Uterus (tissue), 3 donors: ENCODE measurements at regions not wholly inside any gene's neighbourhood (a gene's known extent, or its start where the extent isn't known, plus 50 kb on each side); places are given as distances from the start of the nearest gene placed in this dataset.
A peak's percentile ranks its signal among the peaks of the same experiment; 100 is the strongest.

Experiments used
- DNase-seq, 2 donors: peaks; one replicate each; pipeline ENCODE4 v3.0.0-alpha.2; 2019 to 2020
- H3K27ac ChIP-seq, 2 donors: fragments of 200-600 bp; sonication (generic); 1 replicate in 1 of 2; 2 replicates in 1 of 2; pipeline ENCODE4 v1.5.1; 2016 to 2018
- H3K27me3 ChIP-seq, 2 donors: fragments of 200-600 bp; sonication (generic); one replicate each; pipeline ENCODE4 v1.5.1; 2018 to 2019; ENCODE audit warnings: control low read depth in 1 of 2
- H3K36me3 ChIP-seq, 2 donors: fragments of 200-600 bp; sonication (generic); one replicate each; pipeline ENCODE4 v1.5.1; 2019; ENCODE audit warnings: control low read depth in 1 of 2
- H3K4me1 ChIP-seq, 2 donors: fragments of 200-600 bp; sonication (generic); one replicate each; pipeline ENCODE4 v1.5.1; 2018 to 2019; ENCODE audit warnings: control low read depth in 1 of 2
- H3K4me3 ChIP-seq, 2 donors: fragments of 200-600 bp; sonication (generic); 1 replicate in 1 of 2; 2 replicates in 1 of 2; pipeline ENCODE4 v1.5.1; 2018 to 2019; ENCODE audit warnings: mild to moderate bottlenecking in 1 of 2
- H3K9me3 ChIP-seq, 2 donors: fragments of 200-600 bp; sonication (generic); one replicate each; pipeline ENCODE4 v1.5.1; 2019; ENCODE audit warnings: control low read depth in 1 of 2
- POLR2A ChIP-seq, 2 donors: fragments of 450-650 bp; IDR thresholded peaks; one replicate each; pipeline ENCODE4 v1.6.1; 2016; ENCODE audit warnings: antibody characterized with exemption in 2 of 2, mild to moderate bottlenecking in 1 of 2, moderate library complexity in 1 of 2
- intact Hi-C: fragments of 100-400 bp; cut with DNase I; formaldehyde crosslinking; loops from one replicate; pipeline ENCODE4 v1.15.1; 2023; ENCODE audit warnings: low total_unique reads
- TF ChIP-seq, protein P1 (sequence below), 4 experiments: fragments of 200-600 bp in 2 of 4; fragments of 450-650 bp in 2 of 4; sonication (generic) in 2 of 4; IDR thresholded peaks; one replicate each; pipeline ENCODE4 v1.5.1; 2016 to 2019; ENCODE audit warnings: antibody characterized with exemption in 4 of 4, mild to moderate bottlenecking in 2 of 4, moderate library complexity in 1 of 4
- donor health status: DM: yes; HTN: yes; CAD: no.

- no peaks in the 10 kb centered on the region for H3K36me3 ChIP-seq
- no peak for DNase-seq
- H3K27me3 ChIP-seq = no peaks in the 10 kb centered on the region
- no peak overlapping the region for H3K4me3 ChIP-seq
- H3K4me1 ChIP-seq = peaks cover 0 to 18% of the 10 kb centered on the region in 2 donors
- H3K9me3 ChIP-seq = no peaks in the 10 kb centered on the region
- intact Hi-C loops = no loop called here
- no peak for TF ChIP-seq POLR2A (IDR thresholded peaks at IDR 0.05)
- TF ChIP-seq, protein P1, sequence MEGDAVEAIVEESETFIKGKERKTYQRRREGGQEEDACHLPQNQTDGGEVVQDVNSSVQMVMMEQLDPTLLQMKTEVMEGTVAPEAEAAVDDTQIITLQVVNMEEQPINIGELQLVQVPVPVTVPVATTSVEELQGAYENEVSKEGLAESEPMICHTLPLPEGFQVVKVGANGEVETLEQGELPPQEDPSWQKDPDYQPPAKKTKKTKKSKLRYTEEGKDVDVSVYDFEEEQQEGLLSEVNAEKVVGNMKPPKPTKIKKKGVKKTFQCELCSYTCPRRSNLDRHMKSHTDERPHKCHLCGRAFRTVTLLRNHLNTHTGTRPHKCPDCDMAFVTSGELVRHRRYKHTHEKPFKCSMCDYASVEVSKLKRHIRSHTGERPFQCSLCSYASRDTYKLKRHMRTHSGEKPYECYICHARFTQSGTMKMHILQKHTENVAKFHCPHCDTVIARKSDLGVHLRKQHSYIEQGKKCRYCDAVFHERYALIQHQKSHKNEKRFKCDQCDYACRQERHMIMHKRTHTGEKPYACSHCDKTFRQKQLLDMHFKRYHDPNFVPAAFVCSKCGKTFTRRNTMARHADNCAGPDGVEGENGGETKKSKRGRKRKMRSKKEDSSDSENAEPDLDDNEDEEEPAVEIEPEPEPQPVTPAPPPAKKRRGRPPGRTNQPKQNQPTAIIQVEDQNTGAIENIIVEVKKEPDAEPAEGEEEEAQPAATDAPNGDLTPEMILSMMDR (IDR thresholded peaks at IDR 0.05) = no peak
- peak overlapping the region; percentile 86 to 92 for H3K27ac ChIP-seq
Measured at GRCh38 chr14:76958020-76958979, 70.2 kb downstream of the IRF2BPL start.

DNA sequence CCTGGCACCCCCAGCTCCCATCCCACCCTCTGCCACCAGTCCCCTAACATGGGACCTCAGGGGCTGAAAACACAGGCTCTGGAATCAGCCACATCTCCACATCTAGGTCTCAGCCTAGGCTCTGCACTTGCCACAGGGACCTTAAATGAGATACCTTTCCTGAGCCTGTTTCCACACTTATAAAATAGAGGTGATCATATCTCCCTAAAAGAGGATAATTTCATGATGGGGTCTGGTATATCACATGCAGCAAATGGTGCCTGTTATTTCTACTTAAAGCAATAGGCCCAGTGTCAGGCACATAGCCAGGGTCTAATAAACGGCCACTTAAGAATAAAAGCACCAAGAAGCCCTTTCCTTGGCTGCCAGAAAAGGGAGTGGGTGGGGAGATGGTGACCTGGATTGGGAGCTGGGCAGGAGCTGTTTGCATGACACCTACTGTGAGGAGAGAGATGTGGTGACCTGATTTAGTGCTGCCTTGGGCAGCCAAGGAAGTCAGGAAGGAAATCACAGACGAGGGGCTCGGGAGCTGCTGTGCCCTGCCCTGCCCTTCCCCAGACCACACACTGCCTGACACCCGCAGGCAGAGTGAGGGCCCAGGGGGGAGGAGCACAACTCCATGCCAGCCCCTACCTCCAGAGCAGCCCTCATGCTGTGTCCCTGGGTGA lies 71.2 kb downstream of the IRF2BPL start:
- intact Hi-C loops = no loop called here

GRCh38 chr14:76956316-76957090 lies 72.0 kb downstream of the IRF2BPL start:
- intact Hi-C loops = no loop called here
- DNase-seq = peak; percentile 79 to 85

More for the DNA sequence above, 71.2 kb downstream of the IRF2BPL start:
- no peak for DNase-seq
- no peaks in the 10 kb centered on the region for H3K27me3 ChIP-seq
- H3K36me3 ChIP-seq = no peaks in the 10 kb centered on the region
- peaks cover 0 to 18% of the 10 kb centered on the region in 2 donors for H3K4me1 ChIP-seq
- no peak overlapping the region for H3K4me3 ChIP-seq
- H3K9me3 ChIP-seq = no peaks in the 10 kb centered on the region
- peak overlapping the region; percentile 92 to 95 for H3K27ac ChIP-seq
- no peak for TF ChIP-seq POLR2A (IDR thresholded peaks at IDR 0.05)
- TF ChIP-seq, protein P1 (IDR thresholded peaks at IDR 0.05) = no peak

GRCh38 chr14:76955575-76956315 lies 72.8 kb downstream of the IRF2BPL start:
- H3K27ac ChIP-seq = peak overlapping the region; percentile 92 to 95
- H3K4me3 ChIP-seq = peak overlapping the region; percentile 32 to 43
- no peak for TF ChIP-seq POLR2A (IDR thresholded peaks at IDR 0.05)
- TF ChIP-seq, protein P1 (IDR thresholded peaks at IDR 0.05) = no peak
- no peaks in the 10 kb centered on the region for H3K27me3 ChIP-seq
- peaks cover 0 to 18% of the 10 kb centered on the region in 2 donors for H3K4me1 ChIP-seq
- no peak for DNase-seq
- intact Hi-C loops = no loop called here
- H3K9me3 ChIP-seq = no peaks in the 10 kb centered on the region
- H3K36me3 ChIP-seq = no peaks in the 10 kb centered on the region

More at GRCh38 chr14:76956316-76957090, 72.0 kb downstream of the IRF2BPL start:
- Histone ChIP-seq H3K9me3 (no peaks in the 10 kb centered on the region), H3K36me3 (no peaks in the 10 kb centered on the region), H3K27ac (peak overlapping the region; percentile 92 to 95), H3K4me3 (peak overlapping the region; percentile 32 to 43), H3K4me1 (peaks cover 0 to 18% of the 10 kb centered on the region in 2 donors), H3K27me3 (no peaks in the 10 kb centered on the region)
- no peak for TF ChIP-seq POLR2A (IDR thresholded peaks at IDR 0.05)
- TF ChIP-seq, protein P1 (IDR thresholded peaks at IDR 0.05) = peak in 2 of 4 experiments; percentile 15 to 30
